Naive thymus-derived CD8-positive, alpha-beta T cell (primary cell): ENCODE measurements at regions not wholly inside any gene's neighbourhood (a gene's known extent, or its start where the extent isn't known, plus 50 kb on each side); places are given as distances from the start of the nearest gene placed in this dataset.

Experiments used
- ATAC-seq, 2 donors: fragments of 150-1000 bp; cut with Tn5 transposase in 1 of 2; sonication (Bioruptor Pico), chemical (Tn5 transposase) in 1 of 2; 1 replicate in 1 of 2; 2 replicates in 1 of 2; pipeline ENCODE4 v1.10.0; 2021; ENCODE audit warnings: mild to moderate bottlenecking in 2 of 2, moderate library complexity in 2 of 2
- POLR2A ChIA-PET: fragments of 350-600 bp; sonication (Branson Sonifier 250); formaldehyde crosslinking; loops from one replicate; lab custom pipeline; 2021; ENCODE audit warnings: antibody characterized with exemption; lab: Charles Lee
- DNase-seq, 10 donors: peaks; one replicate each; pipeline versions ENCODE4 v3.0.0 to v3.0.0-alpha.2; 2020 to 2022
- H3K27ac Mint-ChIP-seq, 10 donors: one replicate each; pipeline ENCODE4 v1.8.0; 2020 to 2022; ENCODE audit warnings: mild to moderate bottlenecking in 10 of 10, mixed read lengths in 10 of 10, moderate library complexity in 4 of 10, inconsistent platforms in 1 of 10
- H3K27me3 Mint-ChIP-seq, 5 donors: one replicate each; pipeline ENCODE4 v1.8.0; 2021 to 2022; ENCODE audit warnings: mixed read lengths in 5 of 5
- H3K36me3 Mint-ChIP-seq, 3 donors: one replicate each; pipeline ENCODE4 v1.8.0; 2020 to 2022; ENCODE audit warnings: mixed read lengths in 3 of 3, mild to moderate bottlenecking in 2 of 3, inconsistent platforms in 1 of 3
- H3K4me1 Mint-ChIP-seq, 4 donors: one replicate each; pipeline ENCODE4 v1.8.0; 2021 to 2022; ENCODE audit warnings: mixed read lengths in 4 of 4
- H3K4me3 Mint-ChIP-seq, 10 donors: one replicate each; pipeline ENCODE4 v1.8.0; 2020 to 2022; ENCODE audit warnings: mild to moderate bottlenecking in 10 of 10, mixed read lengths in 10 of 10, moderate library complexity in 6 of 10, inconsistent platforms in 1 of 10
- H3K9me3 Mint-ChIP-seq, 9 donors: one replicate each; pipeline ENCODE4 v1.8.0; 2020 to 2022; ENCODE audit warnings: mixed read lengths in 9 of 9, mild to moderate bottlenecking in 3 of 9, inconsistent platforms in 1 of 9, moderate library complexity in 1 of 9

GRCh38 chr20:52731093-52731492 is 241.1 kb upstream of the TSHZ2 start:
- Mint-ChIP-seq H3K9me3 (peaks cover 0 to 18% (median 6%) of the 10 kb centered on the region in 9 donors), H3K4me1 (peaks cover 0 to 2% (median 0%) of the 10 kb centered on the region in 4 donors), H3K36me3 (peaks cover 0 to 11% (median 10%) of the 10 kb centered on the region in 3 donors), H3K4me3 (no peak overlapping the region), H3K27me3 (peaks cover 0 to 17% (median 3%) of the 10 kb centered on the region in 5 donors), H3K27ac (no peak overlapping the region)
- POLR2A ChIA-PET, result no interaction called here
- ATAC-seq, result no peak
- DNase-seq, result no peak

GRCh38 chr20:52727740-52728456 is 244.3 kb upstream of the TSHZ2 start:
- no peak for ATAC-seq

GRCh38 chr20:52724541-52724940 is 247.6 kb upstream of the TSHZ2 start:
- Mint-ChIP-seq H3K4me1 (peaks cover 0 to 13% (median 4%) of the 10 kb centered on the region in 4 donors), H3K36me3 (peaks cover 0 to 5% (median 5%) of the 10 kb centered on the region in 3 donors), H3K27ac (no peak overlapping the region), H3K27me3 (peaks cover 0 to 6% (median 0%) of the 10 kb centered on the region in 5 donors), H3K9me3 (peaks cover 0 to 7% (median 0%) of the 10 kb centered on the region in 9 donors), H3K4me3 (no peak overlapping the region)
- no peak for ATAC-seq
- DNase-seq, result no peak
- POLR2A ChIA-PET, result no interaction called here

More at GRCh38 chr20:52727740-52728456, 244.3 kb upstream of the TSHZ2 start:
- Mint-ChIP-seq H3K4me1 (peaks cover 0 to 13% (median 5%) of the 10 kb centered on the region in 4 donors), H3K27me3 (peaks cover 0 to 11% (median 0%) of the 10 kb centered on the region in 5 donors), H3K36me3 (peaks cover 0 to 11% (median 10%) of the 10 kb centered on the region in 3 donors), H3K9me3 (peaks cover 0 to 18% (median 6%) of the 10 kb centered on the region in 9 donors), H3K4me3 (no peak overlapping the region), H3K27ac (peak overlapping the region in 1 of 10 donors; percentile 42)
- no peak for DNase-seq
- POLR2A ChIA-PET, result no interaction called here

GRCh38 chr20:52722926-52723688 is 249.1 kb upstream of the TSHZ2 start:
- Mint-ChIP-seq H3K27me3 (peaks cover 0 to 6% (median 2%) of the 10 kb centered on the region in 5 donors), H3K27ac (no peak overlapping the region), H3K9me3 (peaks cover 0 to 2% (median 0%) of the 10 kb centered on the region in 9 donors), H3K4me1 (peaks cover 0 to 13% (median 4%) of the 10 kb centered on the region in 4 donors), H3K4me3 (no peak overlapping the region), H3K36me3 (no peaks in the 10 kb centered on the region)
- ATAC-seq (no peak), DNase-seq (no peak)
- POLR2A ChIA-PET, result no interaction called here

GRCh38 chr20:52708137-52708536 is 264.0 kb upstream of the TSHZ2 start:
- POLR2A ChIA-PET, result no interaction called here
- no peaks in the 10 kb centered on the region for H3K27me3 Mint-ChIP-seq
- no peaks in the 10 kb centered on the region for H3K36me3 Mint-ChIP-seq
- H3K4me1 Mint-ChIP-seq, result no peaks in the 10 kb centered on the region
- H3K4me3 Mint-ChIP-seq, result no peak overlapping the region
- peaks cover 0 to 4% (median 0%) of the 10 kb centered on the region in 9 donors for H3K9me3 Mint-ChIP-seq
- no peak overlapping the region for H3K27ac Mint-ChIP-seq
- ATAC-seq (no peak), DNase-seq (no peak)

- no peaks in the 10 kb centered on the region for H3K36me3 Mint-ChIP-seq
- H3K4me1 Mint-ChIP-seq, result no peaks in the 10 kb centered on the region
- no peak overlapping the region for H3K4me3 Mint-ChIP-seq
- H3K27me3 Mint-ChIP-seq, result no peaks in the 10 kb centered on the region
- H3K9me3 Mint-ChIP-seq, result peaks cover 0 to 3% (median 0%) of the 10 kb centered on the region in 9 donors
- ATAC-seq, result no peak
- H3K27ac Mint-ChIP-seq, result no peak overlapping the region
- no peak for DNase-seq
- POLR2A ChIA-PET, result no interaction called here
These were observed 267.6 kb upstream of the TSHZ2 start for GRCh38 chr20:52704553-52704952.

GRCh38 chr20:52688345-52688744 is 283.8 kb upstream of the TSHZ2 start:
- DNase-seq (no peak), ATAC-seq (no peak)
- H3K27ac Mint-ChIP-seq, result no peak overlapping the region
- peaks cover 0 to 20% (median 2%) of the 10 kb centered on the region in 9 donors for H3K9me3 Mint-ChIP-seq
- H3K27me3 Mint-ChIP-seq, result peaks cover 5 to 20% (median 7%) of the 10 kb centered on the region in 5 donors
- H3K36me3 Mint-ChIP-seq, result peaks cover 0 to 4% (median 0%) of the 10 kb centered on the region in 3 donors
- POLR2A ChIA-PET, result no interaction called here
- H3K4me3 Mint-ChIP-seq, result no peak overlapping the region
- H3K4me1 Mint-ChIP-seq, result no peaks in the 10 kb centered on the region

- ATAC-seq, result no peak
- H3K27me3 Mint-ChIP-seq, result peaks cover 0 to 22% (median 3%) of the 10 kb centered on the region in 5 donors
- H3K36me3 Mint-ChIP-seq, result peaks cover 0 to 4% (median 0%) of the 10 kb centered on the region in 3 donors
- no peak overlapping the region for H3K4me3 Mint-ChIP-seq
- no peaks in the 10 kb centered on the region for H3K4me1 Mint-ChIP-seq
- peaks cover 0 to 20% (median 3%) of the 10 kb centered on the region in 9 donors for H3K9me3 Mint-ChIP-seq
- no peak for DNase-seq
- no peak overlapping the region for H3K27ac Mint-ChIP-seq
- POLR2A ChIA-PET, result no interaction called here
These were observed 287.3 kb upstream of the TSHZ2 start for GRCh38 chr20:52684905-52685304.

GRCh38 chr20:52684176-52684575 is 288.0 kb upstream of the TSHZ2 start:
- Mint-ChIP-seq H3K27ac (no peak overlapping the region), H3K36me3 (peaks cover 0 to 4% (median 0%) of the 10 kb centered on the region in 3 donors), H3K27me3 (peaks cover 0 to 24% (median 3%) of the 10 kb centered on the region in 5 donors), H3K4me3 (no peak overlapping the region), H3K9me3 (peaks cover 0 to 20% (median 3%) of the 10 kb centered on the region in 9 donors), H3K4me1 (peaks cover 0 to 2% (median 0%) of the 10 kb centered on the region in 4 donors)
- ATAC-seq (no peak), DNase-seq (no peak)
- POLR2A ChIA-PET, result no interaction called here

- Mint-ChIP-seq H3K36me3 (peaks cover 0 to 4% (median 0%) of the 10 kb centered on the region in 3 donors), H3K27ac (no peak overlapping the region), H3K9me3 (peaks cover 0 to 20% (median 3%) of the 10 kb centered on the region in 9 donors), H3K4me3 (no peak overlapping the region), H3K4me1 (peaks cover 0 to 2% (median 0%) of the 10 kb centered on the region in 4 donors), H3K27me3 (peaks cover 0 to 28% (median 3%) of the 10 kb centered on the region in 5 donors)
- POLR2A ChIA-PET, result no interaction called here
- DNase-seq, result no peak
- ATAC-seq, result no peak
These were observed 288.4 kb upstream of the TSHZ2 start for GRCh38 chr20:52683761-52684160.

- H3K36me3 Mint-ChIP-seq, result peaks cover 0 to 4% (median 0%) of the 10 kb centered on the region in 3 donors
- DNase-seq, result no peak
These were observed 289.9 kb upstream of the TSHZ2 start for GRCh38 chr20:52682237-52682636.

GRCh38 chr20:52681288-52681687 is 290.9 kb upstream of the TSHZ2 start:
- DNase-seq, result no peak
- POLR2A ChIA-PET, result interaction anchor here (0.6 kb wide), 1 partner anchor 16 kb away, joined by 5 read pairs; no protein-coding TSS in a partner anchor
- Mint-ChIP-seq H3K36me3 (peaks cover 0 to 2% (median 0%) of the 10 kb centered on the region in 3 donors), H3K9me3 (peaks cover 0 to 7% (median 2%) of the 10 kb centered on the region in 9 donors), H3K27ac (no peak overlapping the region), H3K4me1 (peaks cover 4 to 11% (median 8%) of the 10 kb centered on the region in 4 donors), H3K4me3 (no peak overlapping the region), H3K27me3 (peaks cover 0 to 41% (median 2%) of the 10 kb centered on the region in 5 donors)
- no peak for ATAC-seq

More at GRCh38 chr20:52682237-52682636, 289.9 kb upstream of the TSHZ2 start:
- Mint-ChIP-seq H3K27ac (no peak overlapping the region), H3K27me3 (peaks cover 0 to 33% (median 2%) of the 10 kb centered on the region in 5 donors), H3K4me3 (no peak overlapping the region), H3K9me3 (peaks cover 0 to 16% (median 3%) of the 10 kb centered on the region in 9 donors), H3K4me1 (peaks cover 0 to 2% (median under 1%) of the 10 kb centered on the region in 4 donors)
- no peak for ATAC-seq
- POLR2A ChIA-PET, result no interaction called here
